ENCODE measurements at regions not wholly inside any gene's neighbourhood (a gene's known extent, or its start where the extent isn't known, plus 50 kb on each side); places are given as distances from the start of the nearest gene placed in this dataset.

DNA sequence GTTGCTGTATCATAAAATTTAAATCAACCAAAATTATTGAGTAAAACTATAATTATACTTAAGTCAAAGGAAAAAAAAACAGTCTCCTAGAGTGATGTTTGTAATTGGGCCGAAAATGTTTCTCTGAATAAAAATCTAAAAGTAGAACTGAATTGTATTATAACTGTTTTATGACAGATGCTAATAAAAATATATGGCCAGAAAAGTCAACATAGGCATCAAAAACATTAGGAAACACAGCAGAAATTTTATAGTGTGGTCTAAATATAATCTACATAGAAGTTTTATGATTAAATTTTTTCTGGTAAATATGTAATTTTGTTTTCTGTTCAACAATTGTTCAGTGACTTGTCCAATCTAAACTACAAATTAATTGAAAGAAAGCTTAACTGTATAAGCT lies 277.8 kb downstream of the ALX1 start:
- no peaks in the 10 kb centered on the region for H3K9me2 ChIP-seq
- H3K4me3 ChIP-seq (ENCODE audit: low read depth in 2 of 2, low read length in 1 of 2), result no peak overlapping the region
- CTCF ChIA-PET, result interaction anchor here (1.1 to 1.4 kb wide), 2 partner anchors 17 to 309 kb away, joined by 3 to 4 read pairs; no protein-coding TSS in a partner anchor
- H3K4me1 ChIP-seq (ENCODE audit: control insufficient read depth in 1 of 2, insufficient read depth in 2 of 2, low read depth in 1 of 2, low read length in 1 of 2), result peaks cover 0 to 7% of the 10 kb centered on the region in 2 experiments; a peak in 1 of 4 replicates
- H3K4me2 ChIP-seq, result no peak overlapping the region
- no peaks in the 10 kb centered on the region for H4K20me1 ChIP-seq (ENCODE audit: insufficient read depth)
- peak overlapping the region; percentile 17; the same call in 1 of the 2 replicates for H2AFZ ChIP-seq (ENCODE audit: low read depth)
- no peak for DNase-seq
- H3K36me3 ChIP-seq (replicated peaks in 1 of 2; ENCODE audit: control insufficient read depth in 1 of 2, insufficient read depth in 2 of 2, low read length in 1 of 2), result no peaks in the 10 kb centered on the region
- H3K79me2 ChIP-seq (ENCODE audit: insufficient read depth), result no peaks in the 10 kb centered on the region
- H3K27ac ChIP-seq (ENCODE audit: low read depth in 2 of 2, low read length in 1 of 2), result no peak overlapping the region
- POLR2A ChIA-PET, result no interaction called here
- no peaks in the 10 kb centered on the region for H3K27me3 ChIP-seq (ENCODE audit: insufficient read depth)
- H3F3A ChIP-seq (replicated peaks; ENCODE audit: insufficient read depth), result no peaks in the 10 kb centered on the region
- TF ChIP-seq RAD21 (IDR thresholded peaks at IDR 0.05; ENCODE audit: low read length) (no peak), RCOR1 (IDR thresholded peaks at IDR 0.05; ENCODE audit: low read length) (no peak), POLR2AphosphoS5 (IDR thresholded peaks at IDR 0.05; ENCODE audit: low read depth, low read length) (no peak), JUND (IDR thresholded peaks at IDR 0.05) (no peak), ELF1 (IDR thresholded peaks at IDR 0.05) (no peak), MEF2A (IDR thresholded peaks at IDR 0.05; ENCODE audit: borderline replicate concordance, low read depth) (no peak), RXRA (IDR thresholded peaks at IDR 0.05; ENCODE audit: borderline replicate concordance, low read depth) (no peak), FOXJ3 (CRISPR knock-in tag; IDR thresholded peaks at IDR 0.05) (no peak), SMC3 (IDR thresholded peaks at IDR 0.05; ENCODE audit: low read depth, low read length) (no peak)
- TF ChIP-seq, protein P1, sequence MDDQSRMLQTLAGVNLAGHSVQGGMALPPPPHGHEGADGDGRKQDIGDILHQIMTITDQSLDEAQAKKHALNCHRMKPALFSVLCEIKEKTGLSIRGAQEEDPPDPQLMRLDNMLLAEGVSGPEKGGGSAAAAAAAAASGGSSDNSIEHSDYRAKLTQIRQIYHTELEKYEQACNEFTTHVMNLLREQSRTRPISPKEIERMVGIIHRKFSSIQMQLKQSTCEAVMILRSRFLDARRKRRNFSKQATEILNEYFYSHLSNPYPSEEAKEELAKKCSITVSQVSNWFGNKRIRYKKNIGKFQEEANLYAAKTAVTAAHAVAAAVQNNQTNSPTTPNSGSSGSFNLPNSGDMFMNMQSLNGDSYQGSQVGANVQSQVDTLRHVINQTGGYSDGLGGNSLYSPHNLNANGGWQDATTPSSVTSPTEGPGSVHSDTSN (IDR thresholded peaks at IDR 0.05), result no peak
- TF ChIP-seq, protein P2, sequence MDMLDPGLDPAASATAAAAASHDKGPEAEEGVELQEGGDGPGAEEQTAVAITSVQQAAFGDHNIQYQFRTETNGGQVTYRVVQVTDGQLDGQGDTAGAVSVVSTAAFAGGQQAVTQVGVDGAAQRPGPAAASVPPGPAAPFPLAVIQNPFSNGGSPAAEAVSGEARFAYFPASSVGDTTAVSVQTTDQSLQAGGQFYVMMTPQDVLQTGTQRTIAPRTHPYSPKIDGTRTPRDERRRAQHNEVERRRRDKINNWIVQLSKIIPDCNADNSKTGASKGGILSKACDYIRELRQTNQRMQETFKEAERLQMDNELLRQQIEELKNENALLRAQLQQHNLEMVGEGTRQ (IDR thresholded peaks at IDR 0.05; ENCODE audit: borderline replicate concordance, low read depth, low read length), result no peak
- TF ChIP-seq, protein P3, sequence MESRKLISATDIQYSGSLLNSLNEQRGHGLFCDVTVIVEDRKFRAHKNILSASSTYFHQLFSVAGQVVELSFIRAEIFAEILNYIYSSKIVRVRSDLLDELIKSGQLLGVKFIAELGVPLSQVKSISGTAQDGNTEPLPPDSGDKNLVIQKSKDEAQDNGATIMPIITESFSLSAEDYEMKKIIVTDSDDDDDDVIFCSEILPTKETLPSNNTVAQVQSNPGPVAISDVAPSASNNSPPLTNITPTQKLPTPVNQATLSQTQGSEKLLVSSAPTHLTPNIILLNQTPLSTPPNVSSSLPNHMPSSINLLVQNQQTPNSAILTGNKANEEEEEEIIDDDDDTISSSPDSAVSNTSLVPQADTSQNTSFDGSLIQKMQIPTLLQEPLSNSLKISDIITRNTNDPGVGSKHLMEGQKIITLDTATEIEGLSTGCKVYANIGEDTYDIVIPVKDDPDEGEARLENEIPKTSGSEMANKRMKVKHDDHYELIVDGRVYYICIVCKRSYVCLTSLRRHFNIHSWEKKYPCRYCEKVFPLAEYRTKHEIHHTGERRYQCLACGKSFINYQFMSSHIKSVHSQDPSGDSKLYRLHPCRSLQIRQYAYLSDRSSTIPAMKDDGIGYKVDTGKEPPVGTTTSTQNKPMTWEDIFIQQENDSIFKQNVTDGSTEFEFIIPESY (IDR thresholded peaks at IDR 0.05; ENCODE audit: borderline replicate concordance, low read depth), result no peak
- 56% methylated on average over 1 of the region's 1 CpG for WGBS (ENCODE audit: low lambda C conversion rate)
- no peaks in the 10 kb centered on the region for H3K9me3 ChIP-seq
- no peak overlapping the region for H3K9ac ChIP-seq

DNA sequence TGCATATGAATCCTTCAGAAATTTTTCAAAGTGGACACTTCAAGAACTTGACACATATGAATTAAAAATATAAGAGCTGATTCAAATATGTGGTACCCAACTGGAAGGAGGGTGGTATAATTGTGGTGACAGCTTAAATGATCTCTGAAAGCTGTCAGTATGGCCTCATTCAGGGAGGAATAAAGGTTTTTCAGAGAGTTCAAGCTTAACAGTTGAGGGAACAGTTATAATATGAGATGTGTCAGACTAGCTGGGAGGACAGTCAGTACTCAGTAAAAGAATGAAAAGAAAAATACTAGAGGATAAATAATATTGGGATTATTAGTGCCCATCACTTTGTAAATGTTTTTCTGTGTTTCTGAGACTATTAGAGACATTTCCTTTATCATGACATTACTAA lies 277.5 kb downstream of the RASSF9 start:
- Histone ChIP-seq H3K9me3 (no peaks in the 10 kb centered on the region), H2AFZ (ENCODE audit: low read depth) (peak overlapping the region; percentile 23; the same call in 1 of the 2 replicates), H3K27me3 (ENCODE audit: insufficient read depth) (no peaks in the 10 kb centered on the region), H3K36me3 (replicated peaks in 1 of 2; ENCODE audit: control insufficient read depth in 1 of 2, insufficient read depth in 2 of 2, low read length in 1 of 2) (no peaks in the 10 kb centered on the region), H3K4me3 (ENCODE audit: low read depth in 2 of 2, low read length in 1 of 2) (peak overlapping the region in 1 of 2 experiments; percentile 30; a peak in 1 of 4 replicates), H3F3A (replicated peaks; ENCODE audit: insufficient read depth) (no peaks in the 10 kb centered on the region), H3K4me1 (ENCODE audit: control insufficient read depth in 1 of 2, insufficient read depth in 2 of 2, low read depth in 1 of 2, low read length in 1 of 2) (peaks cover 0 to 7% of the 10 kb centered on the region in 2 experiments; a peak in 1 of 4 replicates), H3K4me2 (peak overlapping the region; percentile 25), H3K27ac (ENCODE audit: low read depth in 2 of 2, low read length in 1 of 2) (0 out of 4 replicates have a peak overlapping the region, but pooled peaks of 1 of the 2 experiments have one; percentile 10), H3K9me2 (no peaks in the 10 kb centered on the region), H4K20me1 (ENCODE audit: insufficient read depth) (no peaks in the 10 kb centered on the region), H3K9ac (no peak overlapping the region), H3K79me2 (ENCODE audit: insufficient read depth) (no peaks in the 10 kb centered on the region)
- ChIA-PET POLR2A (no interaction called here), CTCF (interaction anchor here (1.1 to 1.4 kb wide), 3 partner anchors 16 to 308 kb away, joined by 3 to 5 read pairs (median 4); no protein-coding TSS in a partner anchor)
- no peak for DNase-seq
- no peak for TF ChIP-seq CHD2 (IDR thresholded peaks at IDR 0.05; ENCODE audit: low read length, partially characterized antibody)
- TF ChIP-seq TCF12 (IDR thresholded peaks at IDR 0.05), result no peak
- TF ChIP-seq SIN3A (IDR thresholded peaks at IDR 0.05; ENCODE audit: borderline replicate concordance, low read depth, low read length), result no peak
- TF ChIP-seq NRF1 (IDR thresholded peaks at IDR 0.05; ENCODE audit: low read depth, low read length), result no peak
- no peak for TF ChIP-seq ELF1 (IDR thresholded peaks at IDR 0.05)
- no peak for TF ChIP-seq EP300 (IDR thresholded peaks at IDR 0.05; ENCODE audit: borderline replicate concordance in 1 of 2, low read depth in 1 of 2, low read length in 1 of 2)
- no peak for TF ChIP-seq JUND (IDR thresholded peaks at IDR 0.05)
- no peak for TF ChIP-seq EZH2phosphoT487 (IDR thresholded peaks at IDR 0.05; ENCODE audit: borderline replicate concordance, low read depth)
